Endothelial cell (in vitro differentiated cells): ENCODE measurements at regions not wholly inside any gene's neighbourhood (a gene's known extent, or its start where the extent isn't known, plus 50 kb on each side); places are given as distances from the start of the nearest gene placed in this dataset.

Experiments
- DNase-seq: peaks from one replicate; pipeline ENCODE4 v3.0.0; 2021; ENCODE audit warnings: low spot score
- H3K27ac Mint-ChIP-seq: one replicate; pipeline ENCODE4 v1.8.0; 2021; ENCODE audit warnings: mixed read lengths, inconsistent platforms; ENCODE audit not compliant: unreplicated experiment
- H3K27me3 Mint-ChIP-seq: one replicate; pipeline ENCODE4 v1.8.0; 2021; ENCODE audit warnings: mild to moderate bottlenecking, moderate library complexity, mixed read lengths, inconsistent platforms; ENCODE audit not compliant: unreplicated experiment
- H3K36me3 Mint-ChIP-seq: one replicate; pipeline ENCODE4 v1.8.0; 2021; ENCODE audit warnings: mild to moderate bottlenecking, low read depth, mixed read lengths, inconsistent platforms; ENCODE audit not compliant: unreplicated experiment
- H3K4me1 Mint-ChIP-seq: one replicate; pipeline ENCODE4 v1.8.0; 2021; ENCODE audit warnings: mild to moderate bottlenecking, mixed read lengths, inconsistent platforms; ENCODE audit not compliant: unreplicated experiment
- H3K4me3 Mint-ChIP-seq: one replicate; pipeline ENCODE4 v1.8.0; 2021; ENCODE audit warnings: mild to moderate bottlenecking, mixed read lengths, inconsistent platforms; ENCODE audit not compliant: unreplicated experiment
- H3K9me3 Mint-ChIP-seq: one replicate; pipeline ENCODE4 v1.8.0; 2021; ENCODE audit warnings: mixed read lengths, inconsistent platforms; ENCODE audit not compliant: unreplicated experiment
- CTCF ChIP-seq: fragments of 200-600 bp; sonication (generic); IDR thresholded peaks from one replicate; pipeline ENCODE4 v1.5.0; 2021; ENCODE audit warnings: antibody characterized with exemption; ENCODE audit not compliant: unreplicated experiment

GRCh38 chrX:93422693-93423092 is 250.7 kb downstream of the NAP1L3 start:
- Mint-ChIP-seq H3K27me3 (no peaks in the 10 kb centered on the region), H3K27ac (no peak overlapping the region), H3K36me3 (no peaks in the 10 kb centered on the region), H3K9me3 (no peaks in the 10 kb centered on the region), H3K4me1 (no peaks in the 10 kb centered on the region), H3K4me3 (no peak overlapping the region)
- peak; percentile 9 for DNase-seq
- peak; percentile 79 for TF ChIP-seq CTCF

DNA sequence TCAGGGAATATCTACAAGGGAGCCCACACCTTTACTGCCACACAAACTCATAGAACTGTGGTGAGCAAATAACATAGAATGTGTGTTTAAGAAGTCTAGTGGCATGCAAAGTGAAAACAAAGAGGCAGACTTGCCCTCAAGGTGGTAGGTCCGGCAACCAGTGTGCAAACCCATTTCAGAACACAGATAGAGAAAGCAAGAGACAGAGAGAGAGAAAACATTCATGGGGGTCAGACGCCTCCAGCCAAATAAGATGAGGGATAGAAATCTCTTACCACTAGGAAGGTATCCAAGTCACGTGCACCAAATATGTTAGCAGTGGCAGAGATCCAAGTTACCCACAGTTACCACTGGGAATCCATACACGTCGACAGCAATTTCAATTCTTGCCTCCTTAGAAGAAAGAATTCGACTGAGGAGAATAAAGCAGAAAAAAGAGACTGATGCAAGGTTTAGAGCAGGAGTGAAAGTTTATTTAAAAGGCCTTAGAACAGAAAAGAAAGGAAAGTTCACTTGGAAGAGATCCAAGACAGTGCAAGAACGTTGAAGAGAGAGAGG is 252.8 kb downstream of the NAP1L3 start:
- no peak for TF ChIP-seq CTCF
- Mint-ChIP-seq H3K27ac (no peak overlapping the region), H3K27me3 (no peaks in the 10 kb centered on the region), H3K9me3 (no peaks in the 10 kb centered on the region), H3K4me1 (no peaks in the 10 kb centered on the region), H3K36me3 (no peaks in the 10 kb centered on the region), H3K4me3 (no peak overlapping the region)
- DNase-seq = no peak

DNA sequence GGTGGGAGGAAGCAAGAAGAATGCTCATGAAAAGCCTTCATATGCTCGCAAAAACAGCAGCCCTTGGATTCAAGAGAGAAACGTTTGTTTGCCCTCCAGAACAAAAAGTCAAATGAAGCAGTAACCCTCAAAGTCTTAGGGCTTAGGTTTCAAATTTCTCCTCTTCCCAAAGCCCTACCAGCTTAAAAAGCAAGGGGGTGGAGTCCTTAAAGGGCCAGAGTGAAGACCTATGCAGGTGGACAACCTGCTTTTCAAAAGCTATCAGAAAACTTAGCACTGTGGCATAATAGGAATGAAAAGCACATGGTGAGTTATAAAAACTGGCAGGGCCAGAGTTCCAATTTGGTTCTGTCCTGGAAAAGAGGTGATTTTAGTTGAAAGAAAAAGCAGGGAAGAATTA is 253.3 kb downstream of the NAP1L3 start:
- Mint-ChIP-seq H3K9me3 (no peaks in the 10 kb centered on the region), H3K4me1 (no peaks in the 10 kb centered on the region), H3K36me3 (no peaks in the 10 kb centered on the region), H3K27me3 (no peaks in the 10 kb centered on the region), H3K27ac (no peak overlapping the region), H3K4me3 (no peak overlapping the region)
- TF ChIP-seq CTCF = no peak
- DNase-seq = no peak

DNA sequence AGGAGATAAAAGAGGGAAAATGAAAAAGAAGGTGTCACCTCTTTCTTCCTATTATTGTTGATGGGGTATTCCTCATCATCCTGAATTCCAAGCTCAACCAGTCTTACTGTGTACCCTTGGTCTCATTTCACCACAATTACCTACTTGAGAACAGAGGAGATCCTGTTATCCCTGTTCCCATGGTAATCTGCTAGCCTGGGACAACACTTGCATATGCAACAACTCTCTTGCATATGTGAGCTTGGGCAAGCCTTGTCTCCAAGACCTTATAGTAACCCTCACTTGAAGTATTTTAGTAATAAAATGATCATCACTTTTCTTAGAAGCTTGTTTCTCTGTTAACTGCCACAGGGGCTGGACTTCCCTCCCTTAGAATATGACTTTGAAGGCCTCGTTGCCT is 253.7 kb downstream of the NAP1L3 start:
- Mint-ChIP-seq H3K4me3 (no peak overlapping the region), H3K27me3 (no peaks in the 10 kb centered on the region), H3K27ac (no peak overlapping the region), H3K9me3 (no peaks in the 10 kb centered on the region), H3K4me1 (no peaks in the 10 kb centered on the region), H3K36me3 (no peaks in the 10 kb centered on the region)
- no peak for TF ChIP-seq CTCF
- no peak for DNase-seq

DNA sequence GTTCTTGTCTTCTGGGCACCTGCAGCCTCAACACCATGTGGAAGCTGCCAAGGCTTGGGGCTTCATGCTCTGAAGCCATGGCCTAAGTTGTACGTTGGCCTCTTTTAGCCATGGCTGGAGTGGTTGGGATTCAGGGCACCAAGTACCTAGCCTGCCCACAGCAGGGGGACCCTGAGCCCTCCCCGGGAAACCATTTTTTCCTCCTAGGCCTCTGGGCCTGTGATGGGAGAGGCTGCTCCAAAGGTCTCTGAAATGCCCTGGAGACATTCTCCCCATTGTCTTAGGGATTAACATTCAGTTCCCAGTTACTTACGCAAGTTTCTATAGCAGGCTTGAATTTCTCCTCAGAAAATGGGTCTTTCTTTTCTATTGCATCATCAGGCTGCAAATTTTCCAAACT is 269.3 kb downstream of the NAP1L3 start:
- Mint-ChIP-seq H3K27ac (no peak overlapping the region), H3K9me3 (no peaks in the 10 kb centered on the region), H3K27me3 (no peaks in the 10 kb centered on the region), H3K4me1 (no peaks in the 10 kb centered on the region), H3K4me3 (no peak overlapping the region), H3K36me3 (peaks cover 4% of the 10 kb centered on the region)
- TF ChIP-seq CTCF = no peak
- DNase-seq = no peak
